MM.1S (cell line): ENCODE measurements at regions not wholly inside any gene's neighbourhood (a gene's known extent, or its start where the extent isn't known, plus 50 kb on each side); places are given as distances from the start of the nearest gene placed in this dataset.

Experiments used
- EZH2 ChIP-seq: fragments of 300-600 bp; sonication (generic); optimal IDR thresholded peaks from 2 replicates; pipeline ENCODE3; 2017; ENCODE audit warnings: low read depth, mild to moderate bottlenecking, antibody characterized with exemption, low read length, mixed read lengths
- EZH2phosphoT487 ChIP-seq: fragments of 300-600 bp; sonication (generic); IDR thresholded peaks from 2 replicates; pipeline ENCODE4 v1.6.1; 2018; ENCODE audit warnings: antibody characterized with exemption, low read length
- TF ChIP-seq, protein P1 (sequence below): fragments of 300-600 bp; sonication (generic); IDR thresholded peaks from 2 replicates; pipeline ENCODE4 v1.5.1; 2016; ENCODE audit warnings: antibody characterized with exemption, low read length, mixed read lengths

DNA sequence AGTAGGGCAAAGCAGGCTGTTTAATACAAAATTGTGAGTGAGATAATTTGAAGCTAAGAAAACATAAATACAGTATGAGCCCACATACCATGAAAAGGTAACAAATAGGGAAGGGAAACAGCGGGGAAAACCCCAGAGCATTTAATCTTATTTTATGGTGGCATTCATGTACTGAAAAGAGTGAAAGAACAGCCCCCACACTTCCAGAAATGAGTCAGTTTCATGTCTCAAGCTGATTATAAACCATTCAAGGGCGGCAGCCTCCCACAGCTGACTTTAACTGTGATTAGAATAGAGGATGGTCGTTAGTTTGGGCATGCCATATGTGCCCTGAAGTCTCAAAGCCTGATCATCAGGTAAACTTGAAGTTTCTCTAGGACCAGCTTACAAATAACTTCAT is 64.5 kb downstream of the FOXG1 start:
- TF ChIP-seq, protein P1, sequence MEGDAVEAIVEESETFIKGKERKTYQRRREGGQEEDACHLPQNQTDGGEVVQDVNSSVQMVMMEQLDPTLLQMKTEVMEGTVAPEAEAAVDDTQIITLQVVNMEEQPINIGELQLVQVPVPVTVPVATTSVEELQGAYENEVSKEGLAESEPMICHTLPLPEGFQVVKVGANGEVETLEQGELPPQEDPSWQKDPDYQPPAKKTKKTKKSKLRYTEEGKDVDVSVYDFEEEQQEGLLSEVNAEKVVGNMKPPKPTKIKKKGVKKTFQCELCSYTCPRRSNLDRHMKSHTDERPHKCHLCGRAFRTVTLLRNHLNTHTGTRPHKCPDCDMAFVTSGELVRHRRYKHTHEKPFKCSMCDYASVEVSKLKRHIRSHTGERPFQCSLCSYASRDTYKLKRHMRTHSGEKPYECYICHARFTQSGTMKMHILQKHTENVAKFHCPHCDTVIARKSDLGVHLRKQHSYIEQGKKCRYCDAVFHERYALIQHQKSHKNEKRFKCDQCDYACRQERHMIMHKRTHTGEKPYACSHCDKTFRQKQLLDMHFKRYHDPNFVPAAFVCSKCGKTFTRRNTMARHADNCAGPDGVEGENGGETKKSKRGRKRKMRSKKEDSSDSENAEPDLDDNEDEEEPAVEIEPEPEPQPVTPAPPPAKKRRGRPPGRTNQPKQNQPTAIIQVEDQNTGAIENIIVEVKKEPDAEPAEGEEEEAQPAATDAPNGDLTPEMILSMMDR: no peak
- TF ChIP-seq EZH2 (no peak), EZH2phosphoT487 (no peak)
